MCF 10A (cell line): ENCODE measurements at regions not wholly inside any gene's neighbourhood (a gene's known extent, or its start where the extent isn't known, plus 50 kb on each side); places are given as distances from the start of the nearest gene placed in this dataset.
A peak's percentile ranks its signal among the peaks of the same experiment; 100 is the strongest.

ENCODE experiments used
- BruUV-seq: library from RNA; stranded (reverse); fragments of 400-500 nt; replicated peaks from 2 replicates; lab custom pipeline; 2021; lab: Mats Ljungman, UMichigan
- CTCF ChIA-PET: fragments of 300-600 bp; sonication (Branson Sonifier 250); formaldehyde crosslinking; extraction: SDS; loops from one replicate; lab custom pipeline; 2021; ENCODE audit warnings: antibody characterized with exemption, inconsistent platforms; lab: Yijun Ruan, JAX
- POLR2A ChIA-PET: fragments of 300-600, 350-650 bp; sonication (Branson Sonifier 250); formaldehyde crosslinking; extraction: SDS; loops from one replicate; lab custom pipeline; 2020; ENCODE audit warnings: antibody characterized with exemption, inconsistent platforms; lab: Yijun Ruan, JAX
- DNase-seq: peaks from one replicate; pipeline ENCODE4 v3.0.0-alpha.2; 2018; ENCODE audit not compliant: unreplicated experiment
- H3K27ac Mint-ChIP-seq: one replicate; pipeline ENCODE4 v1.8.0; 2022; ENCODE audit warnings: mild to moderate bottlenecking, low read depth, mixed read lengths; ENCODE audit not compliant: unreplicated experiment
- H3K27me3 Mint-ChIP-seq: one replicate; pipeline ENCODE4 v1.8.0; 2022; ENCODE audit warnings: mixed read lengths; ENCODE audit not compliant: insufficient read depth, unreplicated experiment
- H3K36me3 Mint-ChIP-seq: one replicate; pipeline ENCODE4 v1.8.0; 2022; ENCODE audit warnings: mild to moderate bottlenecking, moderate library complexity, mixed read lengths; ENCODE audit not compliant: insufficient read depth, unreplicated experiment
- H3K4me1 Mint-ChIP-seq: one replicate; pipeline ENCODE4 v1.8.0; 2022; ENCODE audit warnings: mixed read lengths; ENCODE audit not compliant: insufficient read depth, unreplicated experiment
- H3K4me3 Mint-ChIP-seq: one replicate; pipeline ENCODE4 v1.8.0; 2022; ENCODE audit warnings: mild to moderate bottlenecking, moderate library complexity, mixed read lengths; ENCODE audit not compliant: unreplicated experiment
- H3K9me3 Mint-ChIP-seq: one replicate; pipeline ENCODE4 v1.8.0; 2022; ENCODE audit warnings: mixed read lengths; ENCODE audit not compliant: unreplicated experiment
- CTCF ChIP-seq: fragments of 200-600 bp; IDR thresholded peaks from one replicate; pipeline ENCODE4 v1.8.0; 2022; ENCODE audit warnings: antibody characterized with exemption, mild to moderate bottlenecking; ENCODE audit not compliant: unreplicated experiment
- intact Hi-C: fragments of 100-400 bp; cut with micrococcal nuclease; formaldehyde crosslinking; loops from 2 replicates; pipeline ENCODE4 v1.14.1; 2022

- Mint-ChIP-seq H3K9me3 (no peaks in the 10 kb centered on the region), H3K36me3 (no peaks in the 10 kb centered on the region), H3K4me1 (peaks cover 25% of the 10 kb centered on the region), H3K4me3 (peak overlapping the region; percentile 35), H3K27ac (no peak overlapping the region), H3K27me3 (no peaks in the 10 kb centered on the region)
- intact Hi-C loops, result loop anchor here (5.0 kb wide), 1 partner anchor 45 kb away; no protein-coding TSS in a partner anchor
- ChIA-PET CTCF (interaction anchor here (0.5 to 1.1 kb wide), 2 partner anchors 37 to 689 kb away, joined by 3 read pairs; no protein-coding TSS in a partner anchor), POLR2A (interaction anchor here (0.6 to 0.9 kb wide), 4 partner anchors 22 to 647 kb away, joined by 3 read pairs; no protein-coding TSS in a partner anchor)
- peak; percentile 59 for DNase-seq
- BruUV-seq, result no TSS peak
- no peak for TF ChIP-seq CTCF
Measured at GRCh38 chr5:124056991-124057723, 545.2 kb downstream of the CSNK1G3 start.

- Mint-ChIP-seq H3K9me3 (no peaks in the 10 kb centered on the region), H3K4me3 (no peak overlapping the region), H3K36me3 (no peaks in the 10 kb centered on the region), H3K27ac (no peak overlapping the region), H3K27me3 (no peaks in the 10 kb centered on the region), H3K4me1 (peaks cover 25% of the 10 kb centered on the region)
- TF ChIP-seq CTCF, result no peak
- ChIA-PET CTCF (interaction anchor here (1.1 kb wide), 1 partner anchor 37 kb away, joined by 3 read pairs; no protein-coding TSS in a partner anchor), POLR2A (no interaction called here)
- BruUV-seq, result no TSS peak
- DNase-seq, result no peak
- intact Hi-C loops, result loop anchor here (5.0 kb wide), 1 partner anchor 46 kb away; no protein-coding TSS in a partner anchor
Measured at GRCh38 chr5:124056326-124056990, 544.5 kb downstream of the CSNK1G3 start.

GRCh38 chr5:124055751-124056150, 543.8 kb downstream of the CSNK1G3 start:
- H3K36me3 Mint-ChIP-seq, result no peaks in the 10 kb centered on the region
- BruUV-seq, result no TSS peak
- H3K27ac Mint-ChIP-seq, result no peak overlapping the region
- no peaks in the 10 kb centered on the region for H3K27me3 Mint-ChIP-seq
- H3K4me3 Mint-ChIP-seq, result no peak overlapping the region
- ChIA-PET CTCF (no interaction called here), POLR2A (no interaction called here)
- peaks cover 25% of the 10 kb centered on the region for H3K4me1 Mint-ChIP-seq
- no peak for TF ChIP-seq CTCF
- H3K9me3 Mint-ChIP-seq, result no peaks in the 10 kb centered on the region
- intact Hi-C loops, result loop anchor here (5.0 kb wide), 1 partner anchor 47 kb away; no protein-coding TSS in a partner anchor
- no peak for DNase-seq

- ChIA-PET POLR2A (no interaction called here), CTCF (interaction anchor here (0.6 to 0.7 kb wide), 2 partner anchors 12 to 78 kb away, joined by 3 read pairs; no protein-coding TSS in a partner anchor)
- intact Hi-C loops, result no loop called here
- H3K4me3 Mint-ChIP-seq, result no peak overlapping the region
- H3K36me3 Mint-ChIP-seq, result no peaks in the 10 kb centered on the region
- DNase-seq, result no peak
- TF ChIP-seq CTCF, result no peak
- H3K4me1 Mint-ChIP-seq, result peaks cover 24% of the 10 kb centered on the region
- H3K27me3 Mint-ChIP-seq, result no peaks in the 10 kb centered on the region
- BruUV-seq, result no TSS peak
- no peaks in the 10 kb centered on the region for H3K9me3 Mint-ChIP-seq
- no peak overlapping the region for H3K27ac Mint-ChIP-seq
Measured at GRCh38 chr5:124054564-124054963, 542.6 kb downstream of the CSNK1G3 start.
